Peyer's patch (tissue), 4 donors: ENCODE measurements at regions not wholly inside any gene's neighbourhood (a gene's known extent, or its start where the extent isn't known, plus 50 kb on each side); places are given as distances from the start of the nearest gene placed in this dataset.

Source experiments
- DNase-seq, 3 donors: peaks; one replicate each; pipeline ENCODE4 v3.0.0-alpha.2; 2017 to 2019
- H3K27ac ChIP-seq, 4 donors: fragments of 200-600 bp; sonication (generic); one replicate each; pipeline ENCODE4 v1.5.1; 2016 to 2019
- H3K27me3 ChIP-seq, 2 donors: fragments of 200-600 bp; sonication (generic); one replicate each; pipeline ENCODE4 v1.5.1; 2019
- H3K36me3 ChIP-seq, 3 donors: fragments of 200-600 bp; sonication (generic); one replicate each; pipeline ENCODE4 v1.5.1; 2016 to 2019
- H3K4me1 ChIP-seq, 4 donors: fragments of 200-600 bp; sonication (generic); one replicate each; pipeline ENCODE4 v1.5.1; 2016 to 2019
- H3K4me3 ChIP-seq, 4 donors: fragments of 200-600 bp; sonication (generic); 1 replicate in 3 of 4; 2 replicates in 1 of 4; pipeline ENCODE4 v1.5.1; 2016 to 2019; ENCODE audit warnings: mild to moderate bottlenecking in 1 of 4
- H3K9me3 ChIP-seq, 4 donors: fragments of 200-600 bp; sonication (generic); one replicate each; pipeline ENCODE4 v1.5.1; 2016 to 2019; ENCODE audit warnings: mild to moderate bottlenecking in 1 of 4
- CTCF ChIP-seq, 6 experiments: fragments of 450-650 bp in 4 of 6; fragments of 200-600 bp in 2 of 6; sonication (generic) in 1 of 6; IDR thresholded peaks; one replicate each; pipeline ENCODE4 v1.5.1; 2017 to 2019; ENCODE audit warnings: antibody characterized with exemption in 6 of 6, mild to moderate bottlenecking in 3 of 6, moderate library complexity in 1 of 6
- POLR2A ChIP-seq, 2 donors: fragments of 450-650 bp; IDR thresholded peaks; one replicate each; pipeline ENCODE4 v1.5.1; 2017; ENCODE audit warnings: antibody characterized with exemption in 2 of 2, mild to moderate bottlenecking in 2 of 2, moderate library complexity in 2 of 2

GRCh38 chr4:107402291-107402690, 317.7 kb downstream of the PAPSS1 start:
- Histone ChIP-seq H3K9me3 (no peaks in the 10 kb centered on the region), H3K4me1 (no peaks in the 10 kb centered on the region), H3K4me3 (no peak overlapping the region), H3K27ac (no peak overlapping the region), H3K27me3 (no peaks in the 10 kb centered on the region), H3K36me3 (no peaks in the 10 kb centered on the region)
- no peak for DNase-seq
- TF ChIP-seq CTCF (IDR thresholded peaks at IDR 0.05) (no peak), POLR2A (IDR thresholded peaks at IDR 0.05) (no peak)

- Histone ChIP-seq H3K9me3 (no peaks in the 10 kb centered on the region), H3K27me3 (no peaks in the 10 kb centered on the region), H3K4me3 (no peak overlapping the region), H3K4me1 (no peaks in the 10 kb centered on the region), H3K27ac (no peak overlapping the region), H3K36me3 (no peaks in the 10 kb centered on the region)
- TF ChIP-seq CTCF (IDR thresholded peaks at IDR 0.05): no peak
- no peak for TF ChIP-seq POLR2A (IDR thresholded peaks at IDR 0.05)
- DNase-seq: no peak
These were observed 327.1 kb downstream of the PAPSS1 start for GRCh38 chr4:107392951-107393350.

- TF ChIP-seq POLR2A (IDR thresholded peaks at IDR 0.05) (no peak), CTCF (IDR thresholded peaks at IDR 0.05) (no peak)
- no peaks in the 10 kb centered on the region for H3K4me1 ChIP-seq
- DNase-seq: no peak
- no peaks in the 10 kb centered on the region for H3K36me3 ChIP-seq
- H3K4me3 ChIP-seq: no peak overlapping the region
- no peaks in the 10 kb centered on the region for H3K9me3 ChIP-seq
- no peak overlapping the region for H3K27ac ChIP-seq
- H3K27me3 ChIP-seq: no peaks in the 10 kb centered on the region
These were observed 327.7 kb downstream of the PAPSS1 start for GRCh38 chr4:107392380-107392779.

- Histone ChIP-seq H3K27ac (no peak overlapping the region), H3K4me3 (no peak overlapping the region), H3K4me1 (no peaks in the 10 kb centered on the region), H3K9me3 (no peaks in the 10 kb centered on the region), H3K27me3 (no peaks in the 10 kb centered on the region), H3K36me3 (no peaks in the 10 kb centered on the region)
- TF ChIP-seq POLR2A (IDR thresholded peaks at IDR 0.05) (no peak), CTCF (IDR thresholded peaks at IDR 0.05) (no peak)
- DNase-seq: no peak
These were observed 328.4 kb downstream of the PAPSS1 start for GRCh38 chr4:107391630-107392028.

GRCh38 chr4:107391009-107391629, 328.9 kb downstream of the PAPSS1 start:
- no peaks in the 10 kb centered on the region for H3K4me1 ChIP-seq
- no peak overlapping the region for H3K27ac ChIP-seq
- H3K36me3 ChIP-seq: no peaks in the 10 kb centered on the region
- no peak for DNase-seq
- H3K27me3 ChIP-seq: no peaks in the 10 kb centered on the region
- TF ChIP-seq POLR2A (IDR thresholded peaks at IDR 0.05) (no peak), CTCF (IDR thresholded peaks at IDR 0.05) (no peak)
- H3K9me3 ChIP-seq: no peaks in the 10 kb centered on the region
- H3K4me3 ChIP-seq: no peak overlapping the region

- no peaks in the 10 kb centered on the region for H3K4me1 ChIP-seq
- no peaks in the 10 kb centered on the region for H3K27me3 ChIP-seq
- no peak overlapping the region for H3K4me3 ChIP-seq
- H3K36me3 ChIP-seq: no peaks in the 10 kb centered on the region
- TF ChIP-seq POLR2A (IDR thresholded peaks at IDR 0.05): no peak
- TF ChIP-seq CTCF (IDR thresholded peaks at IDR 0.05): no peak
- no peaks in the 10 kb centered on the region for H3K9me3 ChIP-seq
- no peak overlapping the region for H3K27ac ChIP-seq
- no peak for DNase-seq
These were observed 330.1 kb downstream of the PAPSS1 start for GRCh38 chr4:107389965-107390364.
